Body of pancreas (tissue), 4 donors: ENCODE measurements at regions not wholly inside any gene's neighbourhood (a gene's known extent, or its start where the extent isn't known, plus 50 kb on each side); places are given as distances from the start of the nearest gene placed in this dataset.

Experiments
- ATAC-seq: fragments of 150-250 bp; one replicate; pipeline ENCODE4 v1.9.1; 2016
- DNase-seq, 4 donors: peaks; one replicate each; pipeline ENCODE4 v3.0.0-alpha.2; 2019
- H3K27ac ChIP-seq, 4 donors: fragments of 200-600 bp; sonication (generic); 1 replicate in 3 of 4; 2 replicates in 1 of 4; pipeline versions ENCODE4 v1.5.1 to v1.6.1; 2016 to 2019; ENCODE audit warnings: mild to moderate bottlenecking in 1 of 4, mixed read lengths in 1 of 4, moderate library complexity in 1 of 4
- H3K27me3 ChIP-seq, 2 donors: fragments of 200-600 bp; sonication (generic); one replicate each; pipeline ENCODE4 v1.6.0; 2016; ENCODE audit warnings: mild to moderate bottlenecking in 1 of 2
- H3K36me3 ChIP-seq, 2 donors: fragments of 200-600 bp; sonication (generic); replicated peaks in 1 of 2; 2 replicates each; pipeline ENCODE4 v1.5.1; 2016; ENCODE audit warnings: low read depth in 2 of 2; ENCODE audit not compliant: insufficient read depth in 1 of 2
- H3K4me1 ChIP-seq: fragments of 200-600 bp; sonication (generic); one replicate; pipeline ENCODE4 v1.6.0; 2016
- H3K4me3 ChIP-seq, 2 donors: fragments of 200-600 bp; sonication (generic); 1 replicate in 1 of 2; 2 replicates in 1 of 2; pipeline ENCODE4 v1.5.1; 2016 to 2019
- H3K9me3 ChIP-seq, 3 donors: fragments of 200-600 bp; sonication (generic); 1 replicate in 2 of 3; 2 replicates in 1 of 3; pipeline ENCODE4 v1.5.1; 2016
- CTCF ChIP-seq, 7 experiments: fragments of 450-650 bp in 4 of 7; fragments of 200-600 bp in 3 of 7; sonication (generic) in 3 of 7; IDR thresholded peaks; one replicate each; pipeline ENCODE4 v1.5.1; 2016 to 2019; ENCODE audit warnings: antibody characterized with exemption in 7 of 7
- POLR2A ChIP-seq, 3 donors: fragments of 450-650 bp; IDR thresholded peaks; one replicate each; pipeline ENCODE4 v1.6.1; 2016; ENCODE audit warnings: antibody characterized with exemption in 3 of 3, mild to moderate bottlenecking in 2 of 3
- WGBS, 2 donors: methylation state at CpG; one replicate each; pipeline ENCODE4 v1.1.5; 2017; 5-methylcytosine and 5-hydroxymethylcytosine counted together
- intact Hi-C: fragments of 100-400 bp; cut with DNase I; formaldehyde crosslinking; loops from one replicate; pipeline ENCODE4 v1.15.1; 2023

- no peak for ATAC-seq
Observed at GRCh38 chr3:71851878-71852277, 66.9 kb upstream of the PROK2 start.

GRCh38 chr3:71850654-71851053 lies 65.7 kb upstream of the PROK2 start:
- DNase-seq: no peak
- Histone ChIP-seq H3K4me3 (no peak overlapping the region), H3K4me1 (no peaks in the 10 kb centered on the region), H3K9me3 (no peaks in the 10 kb centered on the region), H3K36me3 (no peaks in the 10 kb centered on the region), H3K27me3 (no peaks in the 10 kb centered on the region), H3K27ac (no peak overlapping the region)
- TF ChIP-seq CTCF (IDR thresholded peaks at IDR 0.05) (no peak), POLR2A (IDR thresholded peaks at IDR 0.05) (no peak)
- WGBS, 2 donors: 29 to 37% methylated on average over 1 of the region's 1 CpG
- ATAC-seq: no peak
- intact Hi-C loops: no loop called here

More at GRCh38 chr3:71851878-71852277, 66.9 kb upstream of the PROK2 start:
- intact Hi-C loops: no loop called here
- TF ChIP-seq POLR2A (IDR thresholded peaks at IDR 0.05) (no peak), CTCF (IDR thresholded peaks at IDR 0.05) (no peak)
- 92 to 98% methylated on average over 3 of the region's 3 CpGs for WGBS, 2 donors
- no peaks in the 10 kb centered on the region for H3K36me3 ChIP-seq
- H3K4me3 ChIP-seq: no peak overlapping the region
- no peak for DNase-seq
- H3K27ac ChIP-seq: no peak overlapping the region
- H3K27me3 ChIP-seq: no peaks in the 10 kb centered on the region
- no peaks in the 10 kb centered on the region for H3K4me1 ChIP-seq
- no peaks in the 10 kb centered on the region for H3K9me3 ChIP-seq

GRCh38 chr3:71849681-71850080 lies 64.7 kb upstream of the PROK2 start:
- TF ChIP-seq POLR2A (IDR thresholded peaks at IDR 0.05) (no peak), CTCF (IDR thresholded peaks at IDR 0.05) (no peak)
- Histone ChIP-seq H3K36me3 (no peaks in the 10 kb centered on the region), H3K4me1 (no peaks in the 10 kb centered on the region), H3K9me3 (no peaks in the 10 kb centered on the region), H3K4me3 (no peak overlapping the region), H3K27ac (no peak overlapping the region), H3K27me3 (no peaks in the 10 kb centered on the region)
- intact Hi-C loops: no loop called here
- DNase-seq (no peak), ATAC-seq (no peak)

- no peak for ATAC-seq
- Histone ChIP-seq H3K27me3 (no peaks in the 10 kb centered on the region), H3K27ac (no peak overlapping the region), H3K4me3 (no peak overlapping the region), H3K9me3 (no peaks in the 10 kb centered on the region), H3K4me1 (no peaks in the 10 kb centered on the region), H3K36me3 (no peaks in the 10 kb centered on the region)
- WGBS, 2 donors: 65 to 68% methylated on average over 2 to 4 of the region's 4 CpGs
- intact Hi-C loops: no loop called here
- no peak for DNase-seq
- TF ChIP-seq POLR2A (IDR thresholded peaks at IDR 0.05) (no peak), CTCF (IDR thresholded peaks at IDR 0.05) (no peak)
Observed at GRCh38 chr3:71847794-71848193, 62.8 kb upstream of the PROK2 start.

- 73 to 77% methylated on average over 10 of the region's 10 CpGs for WGBS, 2 donors
- H3K27ac ChIP-seq: no peak overlapping the region
Observed at GRCh38 chr3:71846185-71846584, 61.2 kb upstream of the PROK2 start.

More at GRCh38 chr3:71846185-71846584, 61.2 kb upstream of the PROK2 start:
- Histone ChIP-seq H3K4me1 (no peaks in the 10 kb centered on the region), H3K27me3 (no peaks in the 10 kb centered on the region), H3K4me3 (no peak overlapping the region), H3K9me3 (no peaks in the 10 kb centered on the region), H3K36me3 (no peaks in the 10 kb centered on the region)
- no peak for ATAC-seq
- no peak for TF ChIP-seq CTCF (IDR thresholded peaks at IDR 0.05)
- no peak for TF ChIP-seq POLR2A (IDR thresholded peaks at IDR 0.05)
- DNase-seq: no peak
- intact Hi-C loops: no loop called here
